Panc1 (cell line): ENCODE measurements at regions not wholly inside any gene's neighbourhood (a gene's known extent, or its start where the extent isn't known, plus 50 kb on each side); places are given as distances from the start of the nearest gene placed in this dataset.

ENCODE experiments used
- POLR2AphosphoS5 ChIP-seq: IDR thresholded peaks from 2 replicates; pipeline ENCODE4 v1.6.1; 2012; ENCODE audit warnings: mild to moderate bottlenecking, low read depth, low read length, moderate library complexity
- REST ChIP-seq, 2 experiments: IDR thresholded peaks; 2 replicates each; pipeline ENCODE4 v1.6.1; 2011 to 2012; ENCODE audit warnings: low read depth in 2 of 2, control low read depth in 1 of 2, low read length in 1 of 2, mild to moderate bottlenecking in 1 of 2, moderate library complexity in 1 of 2; ENCODE audit not compliant: insufficient read depth in 1 of 2
- SIN3A ChIP-seq: IDR thresholded peaks from 2 replicates; pipeline ENCODE4 v1.6.1; 2012; ENCODE audit warnings: low read depth, mild to moderate bottlenecking, low read length, moderate library complexity, borderline replicate concordance; ENCODE audit not compliant: insufficient read depth
- TF ChIP-seq, protein P1 (sequence below): fragments of 450-650 bp; IDR thresholded peaks from 2 replicates; pipeline ENCODE4 v1.5.1; 2017; ENCODE audit warnings: mild to moderate bottlenecking

- TF ChIP-seq POLR2AphosphoS5 (no peak), SIN3A (no peak), REST (IDR thresholded peaks at IDR 0.05; ENCODE audit: insufficient read depth in 1 of 2, low read depth in 2 of 2, low read length in 1 of 2) (no peak)
- TF ChIP-seq, protein P1, sequence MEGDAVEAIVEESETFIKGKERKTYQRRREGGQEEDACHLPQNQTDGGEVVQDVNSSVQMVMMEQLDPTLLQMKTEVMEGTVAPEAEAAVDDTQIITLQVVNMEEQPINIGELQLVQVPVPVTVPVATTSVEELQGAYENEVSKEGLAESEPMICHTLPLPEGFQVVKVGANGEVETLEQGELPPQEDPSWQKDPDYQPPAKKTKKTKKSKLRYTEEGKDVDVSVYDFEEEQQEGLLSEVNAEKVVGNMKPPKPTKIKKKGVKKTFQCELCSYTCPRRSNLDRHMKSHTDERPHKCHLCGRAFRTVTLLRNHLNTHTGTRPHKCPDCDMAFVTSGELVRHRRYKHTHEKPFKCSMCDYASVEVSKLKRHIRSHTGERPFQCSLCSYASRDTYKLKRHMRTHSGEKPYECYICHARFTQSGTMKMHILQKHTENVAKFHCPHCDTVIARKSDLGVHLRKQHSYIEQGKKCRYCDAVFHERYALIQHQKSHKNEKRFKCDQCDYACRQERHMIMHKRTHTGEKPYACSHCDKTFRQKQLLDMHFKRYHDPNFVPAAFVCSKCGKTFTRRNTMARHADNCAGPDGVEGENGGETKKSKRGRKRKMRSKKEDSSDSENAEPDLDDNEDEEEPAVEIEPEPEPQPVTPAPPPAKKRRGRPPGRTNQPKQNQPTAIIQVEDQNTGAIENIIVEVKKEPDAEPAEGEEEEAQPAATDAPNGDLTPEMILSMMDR: no peak
Measured at GRCh38 chr2:16319551-16320121, 346.0 kb downstream of the CYRIA start.
